ENCODE measurements at regions not wholly inside any gene's neighbourhood (a gene's known extent, or its start where the extent isn't known, plus 50 kb on each side); places are given as distances from the start of the nearest gene placed in this dataset.
"Not testable (repeated sequence)": the region's sequence is repeated elsewhere in the genome, so short reads cannot be mapped to it uniquely, and the experiment has no call there.

GRCh38 chr2:89756616-89757015 is 1065.1 kb downstream of the RPIA start:
- peaks cover 17 to 25% of the 10 kb centered on the region in 2 donors for H3K9me3 Mint-ChIP-seq
- not testable (repeated sequence) for H3K27me3 Mint-ChIP-seq; DNase-seq; H3K36me3 Mint-ChIP-seq (ENCODE audit: insufficient read depth); H3K4me3 Mint-ChIP-seq; ATAC-seq (replicated peaks); H3K27ac Mint-ChIP-seq; H3K4me1 Mint-ChIP-seq (ENCODE audit: low read depth in 2 of 2)

- H3K36me3 Mint-ChIP-seq (ENCODE audit: insufficient read depth); H3K27ac Mint-ChIP-seq; H3K4me1 Mint-ChIP-seq (ENCODE audit: low read depth in 2 of 2); DNase-seq; H3K27me3 Mint-ChIP-seq; H3K4me3 Mint-ChIP-seq; ATAC-seq (replicated peaks): not testable (repeated sequence)
- peaks cover 17 to 25% of the 10 kb centered on the region in 2 donors for H3K9me3 Mint-ChIP-seq
Observed at GRCh38 chr2:89758332-89759026, 1067.0 kb downstream of the RPIA start.

GRCh38 chr2:89760762-89761161 is 1069.3 kb downstream of the RPIA start:
- not testable (repeated sequence) for ATAC-seq (replicated peaks); H3K4me3 Mint-ChIP-seq; H3K27ac Mint-ChIP-seq; H3K36me3 Mint-ChIP-seq (ENCODE audit: insufficient read depth); H3K4me1 Mint-ChIP-seq (ENCODE audit: low read depth in 2 of 2); DNase-seq
- Mint-ChIP-seq H3K27me3 (peaks cover 9 to 14% of the 10 kb centered on the region in 2 donors), H3K9me3 (peaks cover 15 to 18% of the 10 kb centered on the region in 2 donors)

- H3K27ac Mint-ChIP-seq; DNase-seq; H3K4me3 Mint-ChIP-seq; H3K4me1 Mint-ChIP-seq (ENCODE audit: low read depth in 2 of 2); ATAC-seq (replicated peaks); H3K36me3 Mint-ChIP-seq (ENCODE audit: insufficient read depth): not testable (repeated sequence)
- Mint-ChIP-seq H3K9me3 (peaks cover 13 to 18% of the 10 kb centered on the region in 2 donors), H3K27me3 (peaks cover 10 to 18% of the 10 kb centered on the region in 2 donors)
Observed at GRCh38 chr2:89761171-89761570, 1069.7 kb downstream of the RPIA start.

GRCh38 chr2:89761863-89762262 is 1070.4 kb downstream of the RPIA start:
- not testable (repeated sequence) for H3K4me1 Mint-ChIP-seq (ENCODE audit: low read depth in 2 of 2); H3K4me3 Mint-ChIP-seq; DNase-seq; H3K36me3 Mint-ChIP-seq (ENCODE audit: insufficient read depth); ATAC-seq (replicated peaks); H3K27ac Mint-ChIP-seq
- Mint-ChIP-seq H3K27me3 (peaks cover 17 to 25% of the 10 kb centered on the region in 2 donors), H3K9me3 (peaks cover 7 to 18% of the 10 kb centered on the region in 2 donors)

GRCh38 chr2:89762461-89763253 is 1071.2 kb downstream of the RPIA start:
- ATAC-seq (replicated peaks); DNase-seq; H3K36me3 Mint-ChIP-seq (ENCODE audit: insufficient read depth); H3K4me1 Mint-ChIP-seq (ENCODE audit: low read depth in 2 of 2); H3K4me3 Mint-ChIP-seq; H3K27ac Mint-ChIP-seq: not testable (repeated sequence)
- H3K9me3 Mint-ChIP-seq, result peaks cover 5 to 14% of the 10 kb centered on the region in 2 donors
- peaks cover 23 to 33% of the 10 kb centered on the region in 2 donors for H3K27me3 Mint-ChIP-seq

GRCh38 chr2:89763254-89763580 is 1071.7 kb downstream of the RPIA start:
- no peak overlapping the region for H3K4me3 Mint-ChIP-seq
- H3K9me3 Mint-ChIP-seq, result peaks cover 3 to 10% of the 10 kb centered on the region in 2 donors
- ATAC-seq (replicated peaks) (no peak), DNase-seq (no peak)
- H3K27me3 Mint-ChIP-seq, result peaks cover 27 to 38% of the 10 kb centered on the region in 2 donors
- no peak overlapping the region for H3K27ac Mint-ChIP-seq
- no peaks in the 10 kb centered on the region for H3K36me3 Mint-ChIP-seq (ENCODE audit: insufficient read depth)
- peaks cover 0 to 3% of the 10 kb centered on the region in 2 donors for H3K4me1 Mint-ChIP-seq (ENCODE audit: low read depth in 2 of 2)

- DNase-seq, result no peak
- H3K4me3 Mint-ChIP-seq, result no peak overlapping the region
- peaks cover 0 to 3% of the 10 kb centered on the region in 2 donors for H3K4me1 Mint-ChIP-seq (ENCODE audit: low read depth in 2 of 2)
- no peaks in the 10 kb centered on the region for H3K36me3 Mint-ChIP-seq (ENCODE audit: insufficient read depth)
- H3K27ac Mint-ChIP-seq, result no peak overlapping the region
- ATAC-seq (replicated peaks), result no peak
- peaks cover 31 to 42% of the 10 kb centered on the region in 2 donors for H3K27me3 Mint-ChIP-seq
- H3K9me3 Mint-ChIP-seq, result peaks cover 3 to 10% of the 10 kb centered on the region in 2 donors
Observed at GRCh38 chr2:89763581-89764485, 1072.4 kb downstream of the RPIA start.

- H3K4me3 Mint-ChIP-seq; DNase-seq; ATAC-seq (replicated peaks); H3K27ac Mint-ChIP-seq; H3K36me3 Mint-ChIP-seq (ENCODE audit: insufficient read depth); H3K4me1 Mint-ChIP-seq (ENCODE audit: low read depth in 2 of 2); H3K9me3 Mint-ChIP-seq: not testable (repeated sequence)
- H3K27me3 Mint-ChIP-seq, result peaks cover 31 to 42% of the 10 kb centered on the region in 2 donors
Observed at GRCh38 chr2:89764571-89765360, 1073.3 kb downstream of the RPIA start.

- H3K27ac Mint-ChIP-seq; H3K9me3 Mint-ChIP-seq; H3K4me1 Mint-ChIP-seq (ENCODE audit: low read depth in 2 of 2); H3K4me3 Mint-ChIP-seq; ATAC-seq (replicated peaks); DNase-seq; H3K36me3 Mint-ChIP-seq (ENCODE audit: insufficient read depth): not testable (repeated sequence)
- peaks cover 31 to 42% of the 10 kb centered on the region in 2 donors for H3K27me3 Mint-ChIP-seq
Observed at GRCh38 chr2:89765361-89765718, 1073.9 kb downstream of the RPIA start.

GRCh38 chr2:89766141-89766990 is 1074.9 kb downstream of the RPIA start:
- not testable (repeated sequence) for ATAC-seq (replicated peaks); H3K9me3 Mint-ChIP-seq; H3K4me1 Mint-ChIP-seq (ENCODE audit: low read depth in 2 of 2); H3K36me3 Mint-ChIP-seq (ENCODE audit: insufficient read depth); H3K4me3 Mint-ChIP-seq; DNase-seq; H3K27ac Mint-ChIP-seq
- H3K27me3 Mint-ChIP-seq, result peaks cover 31 to 42% of the 10 kb centered on the region in 2 donors

- peaks cover 31 to 42% of the 10 kb centered on the region in 2 donors for H3K27me3 Mint-ChIP-seq
- H3K9me3 Mint-ChIP-seq; DNase-seq; H3K4me1 Mint-ChIP-seq (ENCODE audit: low read depth in 2 of 2); H3K36me3 Mint-ChIP-seq (ENCODE audit: insufficient read depth); H3K27ac Mint-ChIP-seq; H3K4me3 Mint-ChIP-seq; ATAC-seq (replicated peaks): not testable (repeated sequence)
Observed at GRCh38 chr2:89767058-89767457, 1075.6 kb downstream of the RPIA start.

Measured in effector memory CD8-positive, alpha-beta T cell (primary cell).